Stimulated activated naive B cell treated with anti-CD40 and anti-IgM and Interleukin-4, amounts not matched to agents 10 μg/mL and 1 μg/mL and 100 μg/mL, for 72 hours (primary cell): ENCODE measurements at regions not wholly inside any gene's neighbourhood (a gene's known extent, or its start where the extent isn't known, plus 50 kb on each side); places are given as distances from the start of the nearest gene placed in this dataset.
A peak's percentile ranks its signal among the peaks of the same experiment; 100 is the strongest.

Experiments
- ATAC-seq, 2 donors: fragments of 150-1000 bp; cut with Tn5 transposase; replicated peaks; 2 replicates each; pipeline ENCODE4 v1.10.0; 2021; ENCODE audit warnings: moderate library complexity in 1 of 2
- DNase-seq: peaks from one replicate; pipeline ENCODE4 v3.0.0; 2021
- H3K27ac Mint-ChIP-seq: one replicate; pipeline ENCODE4 v1.8.0; 2022; ENCODE audit warnings: mild to moderate bottlenecking, mixed read lengths
- H3K27me3 Mint-ChIP-seq, 2 donors: one replicate each; pipeline ENCODE4 v1.8.0; 2022; ENCODE audit warnings: mixed read lengths in 2 of 2
- H3K36me3 Mint-ChIP-seq, 2 donors: one replicate each; pipeline ENCODE4 v1.8.0; 2022; ENCODE audit warnings: mixed read lengths in 2 of 2, mild to moderate bottlenecking in 1 of 2
- H3K4me1 Mint-ChIP-seq, 2 donors: one replicate each; pipeline ENCODE4 v1.8.0; 2022; ENCODE audit warnings: mixed read lengths in 2 of 2, mild to moderate bottlenecking in 1 of 2
- H3K4me3 Mint-ChIP-seq, 2 donors: one replicate each; pipeline ENCODE4 v1.8.0; 2022; ENCODE audit warnings: mild to moderate bottlenecking in 2 of 2, mixed read lengths in 2 of 2, moderate library complexity in 1 of 2
- H3K9me3 Mint-ChIP-seq, 2 donors: one replicate each; pipeline ENCODE4 v1.8.0; 2022; ENCODE audit warnings: mixed read lengths in 2 of 2, mild to moderate bottlenecking in 1 of 2

DNA sequence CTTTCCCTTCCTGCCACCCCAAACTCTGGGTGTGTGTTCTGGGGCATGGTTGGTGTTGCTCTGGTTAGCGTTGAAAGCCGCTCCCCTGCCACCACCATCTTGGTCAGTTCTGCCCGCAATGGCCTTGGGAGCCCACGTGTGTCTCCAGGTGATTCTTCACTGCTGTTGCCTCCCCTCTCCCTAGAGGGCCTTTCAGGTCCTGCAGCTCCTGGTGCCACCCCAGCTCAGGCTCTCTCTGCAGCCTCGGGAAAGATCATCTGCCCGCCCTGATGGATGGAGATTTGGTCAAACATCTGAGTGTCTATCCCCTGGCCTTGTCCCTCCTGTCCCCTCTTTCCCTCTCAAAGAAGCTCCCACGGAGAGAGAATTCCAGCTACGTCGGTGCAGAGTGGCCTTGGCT, 241.3 kb downstream of the RBFOX3 start:
- H3K27ac Mint-ChIP-seq, result no peak overlapping the region
- no peak for DNase-seq
- ATAC-seq, result no peak
- H3K36me3 Mint-ChIP-seq, result no peaks in the 10 kb centered on the region
- H3K4me1 Mint-ChIP-seq, result peaks cover 0 to 19% of the 10 kb centered on the region in 2 donors
- H3K4me3 Mint-ChIP-seq, result no peak overlapping the region
- H3K27me3 Mint-ChIP-seq, result peaks cover 32 to 83% of the 10 kb centered on the region in 2 donors
- no peaks in the 10 kb centered on the region for H3K9me3 Mint-ChIP-seq

DNA sequence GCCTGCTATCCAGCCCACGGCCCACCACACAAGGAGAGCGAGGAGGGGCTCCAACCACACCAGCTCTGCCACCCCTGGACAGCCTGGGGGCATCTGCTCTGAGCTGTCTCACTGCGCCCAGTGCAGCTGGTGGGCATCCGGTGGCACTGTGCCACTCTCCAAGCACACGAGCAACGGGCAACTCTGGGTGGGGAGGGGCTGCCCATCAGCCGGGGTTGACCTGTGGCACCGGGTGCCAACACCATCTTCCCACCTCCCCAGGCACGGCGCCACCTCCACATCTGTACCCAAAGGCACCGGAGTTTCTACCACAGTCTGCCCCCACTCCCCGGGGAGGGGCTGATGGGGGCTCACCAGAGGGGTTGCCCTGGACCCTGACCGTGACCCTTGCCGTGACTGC, 241.8 kb downstream of the RBFOX3 start:
- H3K36me3 Mint-ChIP-seq, result no peaks in the 10 kb centered on the region
- no peak overlapping the region for H3K27ac Mint-ChIP-seq
- H3K9me3 Mint-ChIP-seq, result no peaks in the 10 kb centered on the region
- no peak overlapping the region for H3K4me3 Mint-ChIP-seq
- ATAC-seq (no peak), DNase-seq (no peak)
- peaks cover 31 to 84% of the 10 kb centered on the region in 2 donors for H3K27me3 Mint-ChIP-seq
- peaks cover 0 to 19% of the 10 kb centered on the region in 2 donors for H3K4me1 Mint-ChIP-seq

GRCh38 chr17:79368521-79368920, 242.3 kb downstream of the RBFOX3 start:
- Mint-ChIP-seq H3K4me3 (no peak overlapping the region), H3K4me1 (peaks cover 0 to 19% of the 10 kb centered on the region in 2 donors), H3K27me3 (peaks cover 31 to 85% of the 10 kb centered on the region in 2 donors), H3K9me3 (no peaks in the 10 kb centered on the region), H3K36me3 (no peaks in the 10 kb centered on the region), H3K27ac (no peak overlapping the region)
- no peak for DNase-seq
- no peak for ATAC-seq

DNA sequence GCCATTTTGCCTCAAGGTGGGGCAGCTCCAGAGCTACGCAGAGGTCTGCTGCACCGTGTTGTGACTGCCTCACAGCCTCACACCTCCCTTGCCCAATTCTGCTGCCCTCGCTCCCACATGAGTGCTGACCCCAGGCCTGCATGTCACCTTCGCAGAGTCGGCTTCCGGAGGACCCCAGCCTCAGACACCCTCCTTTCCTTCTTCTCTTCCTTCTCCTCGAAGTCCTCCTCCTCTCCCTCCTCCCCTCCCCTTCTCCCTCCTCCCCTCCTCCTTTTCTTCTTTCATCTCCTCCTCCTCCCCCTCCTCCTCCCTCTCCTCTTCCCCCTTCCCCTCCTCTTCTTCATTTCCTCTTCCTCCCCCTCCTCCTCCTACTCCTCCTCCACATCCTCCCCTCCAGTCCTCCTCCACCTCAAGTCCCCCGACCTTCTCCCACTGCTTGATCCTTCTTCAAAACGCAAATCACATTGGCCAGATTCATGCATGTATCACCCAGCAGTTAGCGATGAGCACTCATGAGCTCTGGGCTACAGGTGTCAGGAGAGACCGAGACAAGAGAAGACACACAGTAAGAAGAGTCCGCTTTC, 243.8 kb downstream of the RBFOX3 start:
- Mint-ChIP-seq H3K27ac (no peak overlapping the region), H3K9me3 (no peaks in the 10 kb centered on the region), H3K4me1 (peaks cover 0 to 8% of the 10 kb centered on the region in 2 donors), H3K27me3 (peaks cover 39 to 81% of the 10 kb centered on the region in 2 donors), H3K4me3 (no peak overlapping the region), H3K36me3 (no peaks in the 10 kb centered on the region)
- no peak for ATAC-seq
- DNase-seq, result no peak

- Mint-ChIP-seq H3K4me1 (peaks cover 0 to 1% of the 10 kb centered on the region in 2 donors), H3K27ac (no peak overlapping the region), H3K27me3 (peaks cover 40 to 81% of the 10 kb centered on the region in 2 donors), H3K4me3 (no peak overlapping the region), H3K36me3 (no peaks in the 10 kb centered on the region), H3K9me3 (no peaks in the 10 kb centered on the region)
- no peak for ATAC-seq
- DNase-seq, result no peak
These were observed 244.7 kb downstream of the RBFOX3 start for GRCh38 chr17:79365836-79366770.

GRCh38 chr17:79365351-79365750, 245.5 kb downstream of the RBFOX3 start:
- Mint-ChIP-seq H3K4me1 (no peaks in the 10 kb centered on the region), H3K4me3 (no peak overlapping the region), H3K27ac (no peak overlapping the region), H3K36me3 (no peaks in the 10 kb centered on the region), H3K9me3 (no peaks in the 10 kb centered on the region), H3K27me3 (peaks cover 40 to 79% of the 10 kb centered on the region in 2 donors)
- no peak for DNase-seq
- no peak for ATAC-seq

DNA sequence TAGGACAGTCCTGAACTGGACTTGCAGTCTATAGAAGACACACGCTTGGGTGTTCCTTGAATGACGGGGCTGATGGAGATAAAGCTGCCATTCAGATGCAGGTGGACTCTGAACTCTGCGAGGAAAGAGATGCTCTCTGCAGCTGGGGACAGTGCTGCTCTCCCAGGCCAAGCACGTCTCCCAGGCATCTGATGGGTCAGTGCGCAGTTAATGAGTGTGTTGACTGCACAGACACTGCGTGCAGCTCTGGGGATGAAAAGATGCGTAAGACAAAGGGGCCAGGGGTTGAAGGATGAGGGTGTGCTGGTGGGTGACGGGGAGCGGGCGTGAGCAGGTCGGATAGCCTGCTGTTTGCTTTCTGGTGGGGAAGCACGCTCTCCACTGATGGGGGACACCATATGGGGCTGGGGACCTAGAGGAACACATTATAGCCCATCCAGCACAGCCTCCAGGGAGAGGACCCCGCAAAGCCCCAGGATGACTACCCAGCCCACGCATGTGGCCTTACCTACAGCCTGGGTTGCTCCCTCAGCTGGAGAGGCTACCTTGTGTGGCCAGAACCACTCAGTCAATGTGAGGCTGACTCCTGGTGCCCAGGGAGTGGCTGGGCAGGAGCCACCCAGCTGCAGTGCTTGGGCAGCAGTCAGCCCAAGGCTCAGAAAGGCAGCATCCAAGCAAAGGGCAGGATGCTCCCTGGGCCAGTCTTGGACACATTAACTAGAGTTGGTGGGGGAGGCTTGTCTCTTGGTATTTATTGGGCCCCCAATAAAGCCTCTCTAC, 246.3 kb downstream of the RBFOX3 start:
- Mint-ChIP-seq H3K36me3 (no peaks in the 10 kb centered on the region), H3K4me1 (no peaks in the 10 kb centered on the region), H3K4me3 (no peak overlapping the region), H3K9me3 (no peaks in the 10 kb centered on the region), H3K27ac (no peak overlapping the region), H3K27me3 (peaks cover 37 to 77% of the 10 kb centered on the region in 2 donors)
- ATAC-seq (no peak), DNase-seq (no peak)

GRCh38 chr17:79363552-79364275, 247.1 kb downstream of the RBFOX3 start:
- peaks cover 0 to 2% of the 10 kb centered on the region in 2 donors for H3K4me1 Mint-ChIP-seq
- H3K27ac Mint-ChIP-seq, result peak overlapping the region; percentile 20
- no peaks in the 10 kb centered on the region for H3K36me3 Mint-ChIP-seq
- peaks cover 40 to 80% of the 10 kb centered on the region in 2 donors for H3K27me3 Mint-ChIP-seq
- no peaks in the 10 kb centered on the region for H3K9me3 Mint-ChIP-seq
- H3K4me3 Mint-ChIP-seq, result no peak overlapping the region
- no peak for DNase-seq
- no peak for ATAC-seq

DNA sequence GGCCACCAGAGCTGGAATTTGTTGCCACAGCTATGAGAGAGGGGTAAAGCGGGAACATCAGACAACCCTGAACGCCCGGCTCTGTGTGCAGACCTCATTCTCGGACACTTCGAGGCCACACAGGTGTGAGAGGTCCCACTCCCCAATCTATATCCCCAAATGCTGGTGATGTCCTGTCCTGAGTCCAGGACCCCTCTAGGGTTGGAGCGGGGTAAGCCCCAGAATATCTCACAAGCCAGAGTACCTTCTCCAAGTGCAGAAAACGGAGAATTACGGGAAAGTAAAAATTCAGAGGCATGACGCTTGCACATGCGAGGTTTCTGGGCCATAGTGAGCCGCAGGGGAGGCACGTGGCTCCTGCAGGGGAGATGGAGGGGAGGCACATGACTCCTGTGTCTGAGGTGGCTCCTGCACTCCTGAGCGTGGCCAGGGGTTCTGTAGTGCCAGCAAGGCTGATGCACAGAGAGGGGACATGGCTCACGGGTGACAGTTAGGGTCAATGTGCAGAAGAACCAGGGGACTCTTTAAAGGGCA, 248.0 kb downstream of the RBFOX3 start:
- ATAC-seq, result no peak
- H3K27ac Mint-ChIP-seq, result no peak overlapping the region
- DNase-seq, result no peak
- H3K36me3 Mint-ChIP-seq, result no peaks in the 10 kb centered on the region
- H3K27me3 Mint-ChIP-seq, result peaks cover 45 to 79% of the 10 kb centered on the region in 2 donors
- no peaks in the 10 kb centered on the region for H3K9me3 Mint-ChIP-seq
- no peak overlapping the region for H3K4me3 Mint-ChIP-seq
- peaks cover 0 to 2% of the 10 kb centered on the region in 2 donors for H3K4me1 Mint-ChIP-seq

DNA sequence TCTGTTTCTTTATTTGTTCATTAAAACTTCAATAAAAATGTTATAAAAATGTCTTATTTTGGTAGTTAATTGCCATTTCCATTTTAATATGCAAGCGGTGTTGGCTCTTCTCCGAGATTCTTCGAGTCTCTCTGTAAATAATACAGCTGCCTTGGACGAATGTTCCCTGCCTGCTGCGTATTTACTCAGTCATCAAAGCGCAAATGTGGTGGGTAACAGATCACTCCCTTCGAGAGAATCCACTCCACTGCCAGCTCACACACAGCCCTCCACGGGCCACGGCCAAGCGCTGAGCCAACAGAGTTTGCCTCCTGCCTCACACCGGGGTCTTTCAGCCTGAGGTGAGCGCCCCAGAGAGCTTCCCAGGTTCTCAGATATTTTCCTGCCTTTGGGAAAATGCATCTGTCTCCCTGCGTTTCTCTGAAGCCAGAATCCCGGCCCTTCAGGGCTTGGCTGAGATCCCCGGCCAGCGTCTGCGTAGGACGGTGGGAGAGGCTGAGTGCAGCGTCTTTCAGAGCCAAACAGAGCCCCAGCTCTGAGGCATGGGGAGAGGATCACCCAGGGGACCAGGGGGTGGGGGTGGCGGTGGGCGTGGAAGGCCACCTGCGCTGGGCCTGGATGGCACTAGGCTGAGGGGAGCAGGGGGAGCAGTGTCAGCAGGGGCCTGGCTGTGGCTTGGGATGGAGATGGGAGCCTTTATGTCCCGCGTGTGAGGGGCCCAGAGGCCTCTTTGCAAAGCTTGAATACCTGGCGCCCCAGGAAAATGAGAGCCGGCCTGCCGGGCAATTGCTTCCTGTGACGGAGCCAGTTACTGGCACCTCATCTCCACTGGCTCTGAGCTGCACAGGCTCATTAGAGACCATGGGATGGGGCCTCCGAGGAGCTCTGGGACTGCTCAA, 248.7 kb downstream of the RBFOX3 start:
- H3K27me3 Mint-ChIP-seq, result peaks cover 41 to 72% of the 10 kb centered on the region in 2 donors
- no peak overlapping the region for H3K4me3 Mint-ChIP-seq
- H3K4me1 Mint-ChIP-seq, result peaks cover 0 to 2% of the 10 kb centered on the region in 2 donors
- H3K36me3 Mint-ChIP-seq, result no peaks in the 10 kb centered on the region
- no peaks in the 10 kb centered on the region for H3K9me3 Mint-ChIP-seq
- ATAC-seq, result no peak
- H3K27ac Mint-ChIP-seq, result no peak overlapping the region
- DNase-seq, result no peak

- ATAC-seq, result no peak
- Mint-ChIP-seq H3K27me3 (peaks cover 40 to 64% of the 10 kb centered on the region in 2 donors), H3K36me3 (no peaks in the 10 kb centered on the region), H3K4me1 (peaks cover 0 to 2% of the 10 kb centered on the region in 2 donors), H3K27ac (no peak overlapping the region), H3K9me3 (no peaks in the 10 kb centered on the region), H3K4me3 (no peak overlapping the region)
- no peak for DNase-seq
These were observed 249.6 kb downstream of the RBFOX3 start for GRCh38 chr17:79361221-79361734.

- Mint-ChIP-seq H3K27ac (no peak overlapping the region), H3K4me1 (peaks cover 0 to 2% of the 10 kb centered on the region in 2 donors)
These were observed 250.7 kb downstream of the RBFOX3 start for GRCh38 chr17:79360196-79360595.

More at GRCh38 chr17:79360196-79360595, 250.7 kb downstream of the RBFOX3 start:
- no peak overlapping the region for H3K4me3 Mint-ChIP-seq
- H3K9me3 Mint-ChIP-seq, result no peaks in the 10 kb centered on the region
- peaks cover 41 to 64% of the 10 kb centered on the region in 2 donors for H3K27me3 Mint-ChIP-seq
- ATAC-seq (no peak), DNase-seq (no peak)
- H3K36me3 Mint-ChIP-seq, result no peaks in the 10 kb centered on the region
